NCI-H1105 treated with DMSO at 0.1 percent for 48 hours (cell line): ENCODE measurements at regions not wholly inside any gene's neighbourhood (a gene's known extent, or its start where the extent isn't known, plus 50 kb on each side); places are given as distances from the start of the nearest gene placed in this dataset.
"Not testable (repeated sequence)": the region's sequence is repeated elsewhere in the genome, so short reads cannot be mapped to it uniquely, and the experiment has no call there.

Source experiments
- DNase-seq: peaks from one replicate; lab custom pipeline; 2025; lab: John Stamatoyannopoulos, UW

DNA sequence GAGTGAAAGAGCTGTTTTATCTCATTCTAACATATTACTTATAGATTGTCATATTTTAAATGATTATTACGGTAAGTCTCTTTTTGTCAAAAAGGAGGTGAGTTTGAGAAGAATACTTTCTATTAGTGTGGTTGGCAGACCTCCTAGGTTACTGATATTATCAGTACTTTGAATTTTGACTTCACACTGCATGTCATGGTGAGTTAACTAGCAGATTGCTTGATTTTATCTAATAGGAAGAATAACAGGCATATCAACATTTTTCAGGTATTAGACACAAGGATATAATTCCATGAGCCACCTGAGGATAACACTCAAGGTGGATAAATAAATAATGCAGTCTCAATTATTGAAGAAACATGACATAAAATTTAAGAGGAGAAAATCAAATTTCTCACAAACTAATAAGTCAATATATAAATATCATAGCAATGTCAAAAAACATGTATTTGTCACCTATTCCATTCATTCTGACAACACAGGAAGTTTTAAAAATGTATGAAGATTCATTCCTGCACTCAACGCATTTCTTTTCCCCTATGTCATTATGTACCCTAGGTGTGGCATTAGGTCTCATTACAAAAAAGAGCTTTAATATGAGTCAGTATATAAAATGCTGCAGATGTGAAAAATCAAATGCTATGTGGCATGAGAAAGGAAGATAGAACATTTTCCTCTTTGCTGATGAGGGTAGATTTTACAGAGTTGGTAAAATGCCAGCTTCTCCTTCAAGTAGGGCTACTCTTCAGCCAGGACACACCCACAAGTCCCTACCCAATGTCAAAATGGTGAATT lies 1621.6 kb downstream of the REEP3 start:
- DNase-seq: no peak

DNA sequence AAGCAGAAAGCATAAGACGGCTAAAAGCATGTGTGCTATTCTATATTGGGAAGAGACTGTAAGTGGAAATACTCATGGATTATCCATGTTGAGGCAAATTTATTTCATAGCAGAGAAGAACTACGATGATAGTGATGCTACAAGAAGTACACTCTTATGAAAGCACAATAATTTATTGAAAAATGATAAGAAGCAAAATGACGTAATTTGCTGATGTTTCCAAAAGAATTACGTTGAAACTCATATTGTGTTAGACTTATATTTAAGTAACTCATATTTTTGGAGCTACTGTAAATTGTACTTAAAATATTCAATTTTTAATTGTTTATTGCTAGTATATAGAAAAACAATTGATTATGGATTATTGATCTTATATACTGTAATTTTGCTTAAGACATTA lies 1622.5 kb downstream of the REEP3 start:
- no peak for DNase-seq

DNA sequence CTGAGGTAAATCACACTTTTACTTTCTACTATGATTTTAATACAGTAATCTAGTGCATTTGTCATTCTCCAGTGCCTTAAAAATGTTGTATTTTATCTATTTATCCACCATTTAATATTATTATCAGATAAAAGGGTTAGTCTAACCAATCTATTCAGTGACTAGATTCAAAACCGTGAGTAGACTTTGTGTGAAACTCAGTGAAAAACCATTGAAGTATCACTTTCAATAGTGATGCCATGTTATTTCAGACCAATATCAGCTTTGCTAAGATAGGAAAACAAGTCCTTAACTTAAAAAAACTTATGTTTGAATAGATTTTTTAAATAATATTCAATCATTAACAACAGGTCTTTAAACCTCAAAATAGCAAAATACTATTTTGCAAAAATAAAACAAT lies 1628.7 kb downstream of the REEP3 start:
- no peak for DNase-seq

DNA sequence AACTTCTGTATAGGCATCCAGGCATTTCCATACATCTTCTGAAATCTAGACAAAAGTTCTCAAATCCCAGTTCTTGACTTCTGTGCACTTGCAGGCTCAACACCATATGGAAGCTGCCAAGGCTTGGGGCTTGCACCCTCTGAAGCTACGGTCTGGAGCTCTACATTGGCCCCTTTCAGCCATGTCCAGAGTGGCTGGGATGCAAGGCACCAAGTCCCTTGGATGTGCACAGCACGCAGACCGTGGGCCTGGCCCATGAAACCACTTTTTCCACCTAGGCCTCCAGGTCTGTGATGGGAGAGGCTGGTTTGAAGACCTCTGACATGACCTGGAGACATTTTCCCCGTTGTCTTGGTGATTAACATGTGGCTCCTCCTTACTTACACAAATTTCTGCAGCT lies 1645.1 kb downstream of the REEP3 start:
- no peak for DNase-seq

DNA sequence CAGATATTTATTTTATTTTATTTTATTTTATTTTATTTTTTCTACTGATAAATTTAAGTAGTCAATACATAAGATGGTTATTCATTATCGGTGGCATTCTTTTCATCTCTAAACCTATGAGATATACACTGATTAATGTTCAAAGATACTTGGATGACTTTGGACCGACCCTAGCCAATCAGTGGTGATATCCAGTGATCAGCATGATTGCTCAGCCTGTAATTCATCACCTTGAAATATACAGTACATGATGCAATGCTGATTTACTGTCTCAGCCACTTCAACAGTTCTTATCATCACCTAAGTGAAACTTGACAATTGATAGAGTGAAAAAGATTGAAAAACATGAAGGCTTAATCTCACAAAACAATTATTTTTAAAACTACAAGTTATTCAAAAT lies 1651.0 kb downstream of the REEP3 start:
- no peak for DNase-seq

DNA sequence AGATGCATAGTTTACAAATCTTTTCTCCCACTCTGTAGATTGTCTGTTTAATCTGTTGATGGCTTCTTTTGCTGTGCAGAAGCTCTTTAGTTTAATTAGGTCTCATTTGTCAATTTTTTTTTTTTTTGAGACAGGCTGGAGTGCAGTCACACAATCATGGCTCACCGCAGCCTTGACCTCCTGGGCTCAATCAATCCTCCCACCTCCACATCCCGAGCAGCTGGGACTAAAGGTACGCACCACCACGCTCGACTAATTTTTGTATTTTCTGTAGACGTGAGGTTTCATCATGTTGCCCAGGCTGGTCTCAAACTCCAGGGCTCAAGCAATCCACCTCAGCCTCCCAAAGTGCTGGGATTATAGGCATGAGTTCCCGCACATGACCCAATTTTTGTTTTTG lies 1655.8 kb downstream of the REEP3 start:
- DNase-seq: no peak

DNA sequence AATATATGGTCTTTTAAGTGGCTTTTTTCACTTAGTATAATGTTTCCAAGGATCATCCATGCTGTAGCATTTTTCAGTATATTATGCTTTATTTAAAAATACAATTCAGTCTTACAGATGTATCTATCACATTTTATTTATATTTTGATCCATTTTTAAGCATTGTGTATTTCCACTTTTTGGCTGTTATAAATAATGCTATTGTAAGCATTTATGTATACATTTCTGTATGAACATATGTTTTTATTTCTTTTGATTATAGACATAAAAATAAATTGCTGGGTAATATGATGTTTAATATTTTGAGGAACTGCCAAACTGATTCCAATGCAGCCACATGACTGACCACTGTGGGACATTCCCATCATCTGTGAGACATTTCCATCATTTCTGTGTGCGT lies 1662.0 kb downstream of the REEP3 start:
- no peak for DNase-seq

DNA sequence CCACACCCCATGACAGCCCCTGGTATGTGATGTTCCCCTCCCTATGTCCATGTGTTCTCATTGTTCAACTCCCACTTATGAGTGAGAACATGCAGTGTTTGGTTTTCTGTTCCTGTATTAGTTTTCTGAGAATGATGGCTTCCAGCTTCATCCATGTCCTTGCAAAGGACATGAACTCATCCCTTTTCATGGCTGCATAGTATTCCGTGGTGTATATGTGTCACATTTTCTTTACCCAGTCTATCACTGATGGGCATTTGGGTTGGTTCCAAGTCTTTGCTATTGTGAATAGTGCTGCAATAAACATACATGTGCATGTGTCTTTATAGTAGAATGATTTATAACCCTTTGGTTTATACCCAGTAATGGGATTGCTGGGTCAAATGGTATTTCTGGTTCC lies 1665.5 kb downstream of the REEP3 start:
- not testable (repeated sequence) for DNase-seq

DNA sequence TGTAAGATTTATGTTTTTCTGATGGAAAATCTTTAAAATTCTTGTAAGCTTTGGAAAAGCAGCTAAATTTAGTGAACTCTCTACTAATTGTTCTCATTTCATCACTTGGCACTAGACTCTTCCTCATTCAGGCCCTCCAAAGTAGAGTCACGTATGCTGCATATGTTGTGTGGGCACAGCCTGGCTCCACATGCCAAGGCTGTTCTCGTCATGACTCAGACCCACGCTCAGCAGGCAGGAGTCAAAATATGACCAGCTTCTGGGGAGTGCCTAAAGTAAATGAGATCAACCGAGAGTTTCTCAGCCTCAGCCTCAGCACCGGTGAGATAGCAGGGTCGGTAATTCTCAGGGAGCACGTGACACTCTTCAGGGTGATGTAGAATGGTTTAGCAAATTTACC lies 1672.9 kb downstream of the REEP3 start:
- no peak for DNase-seq

DNA sequence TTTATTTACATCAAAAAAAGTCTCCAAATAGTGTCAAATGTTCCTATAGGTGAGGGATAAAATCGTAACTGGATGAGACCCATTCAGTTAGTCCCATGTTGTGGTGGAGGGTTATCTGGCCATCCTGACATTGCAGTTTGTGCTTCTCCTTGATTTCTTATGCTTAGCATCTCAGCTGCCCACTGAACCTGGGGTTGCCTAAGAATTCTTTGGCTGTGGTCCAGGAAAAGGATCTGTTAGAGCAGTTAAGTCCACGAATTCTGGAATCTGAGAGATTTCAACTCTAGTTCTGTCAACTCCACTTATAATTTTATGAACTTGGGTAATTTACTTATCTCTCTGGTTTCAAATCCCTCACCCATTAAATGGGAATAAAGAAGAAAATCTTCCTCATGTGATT lies 1673.4 kb downstream of the REEP3 start:
- DNase-seq: no peak

DNA sequence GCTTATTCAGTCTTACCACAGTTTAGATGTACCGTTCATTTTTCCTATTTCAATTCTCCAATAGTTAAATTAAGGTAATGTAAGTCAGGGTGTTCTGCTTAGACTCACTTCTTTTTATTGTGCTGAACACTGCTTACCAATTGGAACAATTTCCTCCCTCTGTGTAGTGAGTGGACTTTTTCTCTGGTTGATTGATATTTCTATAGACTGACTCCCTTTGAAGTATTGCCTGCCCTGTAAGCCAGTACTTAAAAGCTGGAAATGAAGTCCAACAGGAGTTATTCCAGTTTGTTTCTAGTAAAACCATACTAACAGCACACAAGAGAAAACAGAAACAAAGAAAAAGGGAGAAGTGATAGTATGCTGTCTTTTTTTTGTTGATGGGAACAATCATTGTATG lies 1674.9 kb downstream of the REEP3 start:
- no peak for DNase-seq

DNA sequence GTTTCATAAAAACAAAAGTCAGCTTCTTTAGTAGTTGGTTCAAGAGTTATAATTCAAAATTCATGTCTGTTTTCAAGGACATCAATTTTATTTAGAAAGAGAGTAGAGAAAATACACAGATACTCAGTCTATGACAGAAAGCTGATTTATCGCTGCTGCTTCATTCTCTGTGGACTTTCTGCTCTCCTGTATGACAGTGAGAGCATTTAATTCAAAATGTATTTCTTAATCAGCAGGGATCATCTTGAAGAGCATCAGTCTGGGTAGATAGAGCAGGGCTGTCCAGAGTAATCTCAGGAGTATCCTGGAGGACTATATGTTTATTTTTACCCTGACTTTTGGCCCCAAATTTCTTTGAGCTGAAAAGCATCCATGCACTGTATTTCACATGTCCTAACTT lies 1676.7 kb downstream of the REEP3 start:
- no peak for DNase-seq

DNA sequence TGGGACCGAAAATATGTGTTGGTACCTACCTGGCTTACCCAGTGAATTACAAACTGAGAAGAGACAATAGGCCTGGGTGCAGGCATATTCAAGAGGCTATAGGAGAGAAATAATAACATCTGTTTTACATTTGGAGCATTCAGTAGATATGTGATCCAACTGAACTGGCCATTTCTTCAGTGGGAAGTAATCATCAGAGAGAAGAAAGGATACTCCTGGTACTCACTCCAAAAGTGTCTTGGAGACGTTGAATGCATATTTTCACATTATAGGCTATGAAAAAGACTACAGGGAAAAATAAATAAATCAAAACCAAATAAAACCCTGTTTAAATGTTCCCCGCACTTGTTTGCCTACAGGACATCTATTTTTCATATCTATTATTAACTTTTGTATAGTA lies 1680.3 kb downstream of the REEP3 start:
- DNase-seq: no peak

DNA sequence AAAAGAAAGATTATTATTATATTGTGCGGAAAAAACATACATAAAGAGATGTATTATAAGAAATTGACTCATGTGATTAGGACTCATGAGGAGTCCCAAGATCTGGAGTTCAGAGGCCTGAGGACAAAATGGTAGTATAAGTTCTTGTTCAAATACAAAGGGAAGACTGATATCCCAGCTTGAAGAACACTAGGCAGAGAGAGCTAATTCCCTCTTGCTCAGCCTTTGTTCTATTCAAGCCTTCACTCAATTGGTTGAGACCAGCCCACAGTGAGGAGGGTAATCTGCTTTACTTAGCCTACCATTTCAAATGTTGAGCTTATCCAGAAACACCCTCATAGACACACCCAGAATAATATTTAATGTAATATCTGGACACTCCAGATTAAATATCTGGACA lies 1683.8 kb downstream of the REEP3 start:
- DNase-seq: no peak

DNA sequence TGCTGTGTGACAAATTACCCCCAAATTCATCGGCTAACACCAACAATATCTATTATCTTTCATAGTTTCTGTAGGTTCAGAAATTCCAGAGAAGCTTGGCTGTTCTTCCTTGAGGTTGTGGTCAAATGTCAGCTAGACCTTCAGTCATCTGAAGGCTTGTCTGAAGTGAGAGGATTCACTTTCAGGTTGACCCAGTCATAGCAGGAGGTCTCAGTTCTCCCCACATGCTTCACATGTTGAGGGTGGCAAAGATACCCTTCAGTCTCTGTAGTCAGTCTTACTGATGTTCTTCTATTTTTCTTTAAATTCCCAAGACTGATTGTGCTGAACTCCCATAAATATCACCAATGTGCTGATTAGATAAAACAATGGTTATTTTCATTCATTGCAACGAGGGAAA lies 1692.0 kb downstream of the REEP3 start:
- no peak for DNase-seq

DNA sequence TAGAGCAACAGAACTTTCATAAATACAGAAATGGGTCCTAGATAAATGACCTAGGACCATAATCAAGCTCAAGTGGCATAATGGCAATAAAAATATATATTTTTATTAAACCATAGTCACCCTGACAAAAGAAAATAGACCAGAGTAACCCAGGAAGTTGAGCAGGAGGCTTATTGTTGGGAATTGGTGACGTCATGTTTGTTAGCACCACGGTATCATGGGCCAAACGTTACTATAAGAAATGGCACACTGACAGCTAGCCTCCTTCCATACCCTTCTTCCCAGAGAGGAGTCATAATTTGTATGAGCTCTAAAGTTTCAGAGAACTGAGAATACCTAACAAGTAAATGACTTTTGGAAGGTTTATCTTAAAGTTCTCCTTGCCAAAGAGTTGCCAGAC lies 1698.2 kb downstream of the REEP3 start:
- no peak for DNase-seq

DNA sequence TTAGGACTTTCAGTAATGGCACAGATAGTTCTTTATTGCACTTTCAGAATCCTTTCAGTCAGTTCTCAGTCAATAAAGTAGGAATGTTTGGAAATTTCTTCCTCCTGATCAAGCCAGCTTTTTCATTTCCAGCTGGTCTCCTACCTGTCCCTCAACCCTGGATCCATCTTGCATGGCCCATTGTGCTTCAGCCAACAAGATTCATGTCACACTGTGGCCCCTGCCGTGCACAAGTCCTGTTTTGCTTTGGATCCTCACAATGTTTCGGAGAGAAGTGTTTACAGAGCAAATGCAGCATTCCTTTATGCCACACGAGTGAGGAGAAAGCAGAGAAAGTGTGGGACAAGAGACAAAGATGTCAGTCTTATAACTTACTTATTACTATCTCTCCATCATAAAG lies 1694.7 kb upstream of the LRRTM3 start:
- no peak for DNase-seq

DNA sequence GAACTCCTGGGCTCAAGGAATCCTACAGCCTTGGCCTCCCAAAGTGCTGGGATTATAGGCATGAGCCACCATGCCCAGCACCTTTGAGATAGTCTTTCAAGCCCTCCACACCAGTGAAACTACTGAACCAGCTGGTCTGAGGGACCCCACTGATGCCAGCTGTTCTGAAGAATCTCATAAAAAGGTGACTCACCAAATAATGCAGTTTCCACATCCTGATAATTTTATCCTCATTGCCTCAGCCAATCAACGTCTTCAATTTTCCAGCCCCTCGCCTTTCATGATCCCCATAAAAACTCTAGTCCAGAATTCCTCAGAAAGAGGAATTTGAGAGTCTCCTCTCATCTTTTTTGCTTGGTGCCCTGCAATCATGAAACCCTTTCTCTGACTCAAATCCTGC lies 1691.6 kb upstream of the LRRTM3 start:
- DNase-seq: no peak

DNA sequence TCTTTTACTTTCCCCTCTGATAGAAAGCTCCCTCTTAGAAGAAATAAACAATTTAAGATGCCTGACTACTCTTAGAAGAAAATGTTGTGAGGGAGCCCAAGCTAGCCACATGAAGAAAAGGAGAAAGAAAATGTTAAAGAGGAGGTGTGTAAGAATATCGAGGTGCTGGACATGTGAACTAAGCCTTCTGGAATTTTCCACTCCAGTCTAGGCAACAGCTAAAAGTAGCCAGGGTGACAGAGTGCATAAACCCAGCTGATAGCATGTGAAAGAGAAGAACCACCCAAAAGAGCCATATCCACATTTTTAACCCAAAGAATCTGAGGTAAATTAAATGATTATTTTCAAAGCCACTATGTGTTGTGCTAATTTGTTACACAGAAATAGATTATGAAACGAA lies 1690.6 kb upstream of the LRRTM3 start:
- DNase-seq: no peak

DNA sequence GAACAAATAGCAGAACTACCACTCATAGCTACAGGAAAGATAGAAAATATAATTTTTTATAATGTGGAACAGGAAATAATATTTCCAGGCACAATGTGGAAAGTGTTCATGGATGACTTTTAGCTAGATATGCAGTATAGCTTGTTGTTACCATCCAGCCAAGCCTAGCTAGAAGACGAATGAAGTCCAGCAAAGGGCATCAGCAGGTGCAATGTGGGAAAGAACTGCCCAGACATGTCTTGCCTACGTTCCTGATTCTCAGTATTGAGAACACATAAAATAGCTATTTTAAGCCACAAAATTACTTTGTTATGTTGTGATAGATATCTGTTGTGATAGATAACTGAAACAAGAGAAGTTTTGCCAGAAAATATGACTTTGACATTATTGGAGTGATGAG lies 1690.0 kb upstream of the LRRTM3 start:
- DNase-seq: no peak

DNA sequence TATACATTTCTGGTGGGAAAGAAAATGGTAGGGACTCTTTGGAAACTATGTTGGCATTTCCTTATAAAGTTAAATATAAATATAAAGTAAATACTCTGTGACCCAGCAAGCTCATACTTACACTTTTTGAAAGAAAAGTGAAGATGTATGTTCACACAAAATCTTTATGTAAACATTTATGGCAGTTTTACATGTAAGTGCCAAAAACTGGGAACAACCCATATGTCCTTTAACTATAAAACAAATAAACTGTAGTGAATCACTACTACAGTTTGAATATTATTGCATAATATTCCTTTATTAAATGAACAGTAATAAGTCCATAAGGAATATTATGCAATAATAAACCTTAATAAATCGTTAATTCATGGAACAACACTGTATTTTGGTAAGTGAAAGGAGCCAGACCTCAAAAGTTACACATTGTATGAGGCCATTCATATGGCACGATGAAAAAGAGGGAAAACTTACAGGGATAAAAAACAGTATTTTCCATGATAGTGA lies 1660.3 kb upstream of the LRRTM3 start:
- no peak for DNase-seq

DNA sequence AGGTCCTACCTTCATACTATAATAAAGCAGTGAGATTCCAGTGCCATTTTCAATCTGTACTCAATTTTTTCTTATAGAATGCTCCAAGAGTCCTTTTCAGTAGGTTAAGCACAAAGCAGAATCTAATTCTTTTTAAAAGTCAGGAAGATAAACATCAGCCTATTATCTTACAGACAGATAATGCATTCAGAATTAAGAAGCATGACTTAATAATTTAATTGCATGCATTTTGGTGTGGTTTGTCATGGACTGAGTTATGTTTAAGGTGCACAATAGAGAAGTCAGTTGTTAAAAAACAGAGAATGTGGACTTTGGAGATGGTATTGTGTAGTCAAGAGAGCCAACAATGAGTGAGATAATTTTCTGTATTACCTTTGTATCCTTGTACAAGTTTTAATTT lies 1656.3 kb upstream of the LRRTM3 start:
- not testable (repeated sequence) for DNase-seq

DNA sequence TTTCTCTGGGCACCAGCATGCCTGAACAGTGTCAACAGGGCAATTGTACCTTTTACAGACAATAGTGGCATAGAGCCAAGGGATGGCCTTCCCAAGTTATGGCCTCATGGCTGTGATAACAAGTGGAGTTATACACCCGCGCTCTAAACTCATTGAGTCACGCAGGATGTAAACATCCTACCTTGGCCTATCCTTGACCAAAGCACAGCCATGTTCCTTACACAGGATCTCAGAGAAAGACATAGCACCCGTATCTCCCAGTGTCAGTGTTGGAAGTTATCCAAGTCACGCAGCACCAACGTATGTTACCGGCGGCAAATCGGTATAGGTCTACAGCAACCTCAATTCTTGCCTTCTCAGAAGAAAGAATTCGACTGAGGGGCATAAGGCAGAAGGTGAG lies 1654.9 kb upstream of the LRRTM3 start:
- DNase-seq: no peak

DNA sequence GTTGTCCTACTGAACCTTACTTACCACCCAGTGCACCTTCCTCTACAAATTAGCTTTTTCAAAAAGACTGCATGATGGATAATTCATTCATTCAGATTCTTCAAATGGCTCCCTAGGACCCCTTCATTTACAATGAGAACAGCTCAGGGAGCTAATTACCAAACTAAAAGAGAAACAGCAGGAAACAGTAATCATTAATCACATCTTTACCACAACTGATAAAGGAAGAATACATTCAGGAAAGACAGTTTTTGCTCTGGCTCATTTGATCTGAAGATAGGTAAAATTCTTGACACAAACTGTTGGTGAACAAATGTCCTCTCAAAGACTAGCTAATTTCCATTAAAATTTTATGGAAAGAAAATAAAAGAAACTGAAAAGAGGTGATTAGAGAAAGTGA lies 1652.7 kb upstream of the LRRTM3 start:
- DNase-seq: no peak
